SK-N-MC (cell line): ENCODE measurements at regions not wholly inside any gene's neighbourhood (a gene's known extent, or its start where the extent isn't known, plus 50 kb on each side); places are given as distances from the start of the nearest gene placed in this dataset.

Source experiments
- EZH2 ChIP-seq: fragments of 200-600 bp; sonication (generic); IDR thresholded peaks from one replicate; pipeline ENCODE4 v1.6.1; 2017; ENCODE audit warnings: antibody characterized with exemption
- FOXP2 ChIP-seq: optimal IDR thresholded peaks from 2 replicates; pipeline ENCODE3; 2011; ENCODE audit warnings: mild to moderate bottlenecking, moderate library complexity; ENCODE audit not compliant: insufficient read depth; ENCODE audit errors: extremely low read length, control extremely low read depth
- POLR2AphosphoS5 ChIP-seq: IDR thresholded peaks from 2 replicates; pipeline ENCODE4 v1.6.1; 2012; ENCODE audit warnings: mild to moderate bottlenecking, low read depth, low read length, borderline replicate concordance

GRCh38 chrX:87049567-87049966, 468.0 kb upstream of the KLHL4 start:
- TF ChIP-seq POLR2AphosphoS5: no peak
- TF ChIP-seq EZH2: no peak
- no peak for TF ChIP-seq FOXP2
